Spleen (tissue), 7 donors: ENCODE measurements at regions not wholly inside any gene's neighbourhood (a gene's known extent, or its start where the extent isn't known, plus 50 kb on each side); places are given as distances from the start of the nearest gene placed in this dataset.

ENCODE experiments used
- CTCF ChIP-seq, 11 experiments: fragments of 200-600 bp in 7 of 11; fragments of 450-650 bp in 4 of 11; sonication (generic) in 4 of 11; IDR thresholded peaks in 8 of 11; conservative IDR thresholded peaks in 3 of 11; 1 replicate in 7 of 11; 2 replicates in 4 of 11; pipeline versions ENCODE4 v1.4.0 to v1.8.0; 2016 to 2021; ENCODE audit warnings: antibody characterized with exemption in 11 of 11, inconsistent platforms in 4 of 11, mild to moderate bottlenecking in 1 of 11
- POLR2A ChIP-seq, 3 donors: fragments of 450-650 bp; IDR thresholded peaks; one replicate each; pipeline ENCODE4 v1.5.1; 2017; ENCODE audit warnings: antibody characterized with exemption in 3 of 3, mild to moderate bottlenecking in 1 of 3
- POLR2AphosphoS5 ChIP-seq, 3 donors: sonication (generic); formaldehyde crosslinking; IDR thresholded peaks; one replicate each; pipeline ENCODE4 v1.5.1; 2017; ENCODE audit warnings: antibody characterized with exemption in 3 of 3
- donor health status: DM: no; HTN: no; CAD: no; lungs with moderate emphysema.
- donor health status: DM: no; HTN: no; CAD: no.
- donor health status: DM: no; HTN: no; CAD: no.

GRCh38 chr10:63929831-63930467 lies 408.7 kb downstream of the REEP3 start:
- no peak for TF ChIP-seq CTCF (IDR thresholded peaks at IDR 0.05 in 8 of 11, conservative IDR thresholded peaks at IDR 0.05 in 3 of 11)
- TF ChIP-seq POLR2A (IDR thresholded peaks at IDR 0.05), result no peak
- no peak for TF ChIP-seq POLR2AphosphoS5 (IDR thresholded peaks at IDR 0.05)
